HG03442 (cell line): ENCODE measurements at regions not wholly inside any gene's neighbourhood (a gene's known extent, or its start where the extent isn't known, plus 50 kb on each side); places are given as distances from the start of the nearest gene placed in this dataset.
"Not testable (repeated sequence)": the region's sequence is repeated elsewhere in the genome, so short reads cannot be mapped to it uniquely, and the experiment has no call there.

Source experiments
- ATAC-seq: cut with Tn5 transposase; IDR thresholded peaks from one replicate; pipeline ENCODE4 v1.9.1; 2021; ENCODE audit warnings: mild to moderate bottlenecking, moderate library complexity; ENCODE audit not compliant: unreplicated experiment

- ATAC-seq: no peak
These were observed 737.1 kb upstream of the ZWINT start for GRCh38 chr10:57098146-57098545.

- no peak for ATAC-seq
These were observed 735.0 kb upstream of the ZWINT start for GRCh38 chr10:57096044-57096443.

GRCh38 chr10:57094965-57095364, 733.9 kb upstream of the ZWINT start:
- no peak for ATAC-seq

GRCh38 chr10:57094083-57094482, 733.0 kb upstream of the ZWINT start:
- ATAC-seq: no peak

GRCh38 chr10:57053530-57053929, 692.5 kb upstream of the ZWINT start:
- no peak for ATAC-seq

GRCh38 chr10:57049096-57049495, 688.0 kb upstream of the ZWINT start:
- ATAC-seq: no peak

GRCh38 chr10:57038531-57038930, 677.5 kb upstream of the ZWINT start:
- no peak for ATAC-seq

- no peak for ATAC-seq
These were observed 674.3 kb upstream of the ZWINT start for GRCh38 chr10:57035310-57035709.

- not testable (repeated sequence) for ATAC-seq
These were observed 671.2 kb upstream of the ZWINT start for GRCh38 chr10:57032301-57032700.

- ATAC-seq: no peak
These were observed 670.3 kb upstream of the ZWINT start for GRCh38 chr10:57031346-57031745.

GRCh38 chr10:57026307-57026706, 665.2 kb upstream of the ZWINT start:
- ATAC-seq: no peak

- ATAC-seq: no peak
These were observed 662.6 kb upstream of the ZWINT start for GRCh38 chr10:57023626-57024025.

GRCh38 chr10:57018452-57018851, 657.4 kb upstream of the ZWINT start:
- ATAC-seq: no peak

GRCh38 chr10:57017356-57018037, 656.4 kb upstream of the ZWINT start:
- ATAC-seq: no peak

- no peak for ATAC-seq
These were observed 654.7 kb upstream of the ZWINT start for GRCh38 chr10:57015595-57016318.

GRCh38 chr10:57015187-57015586, 654.1 kb upstream of the ZWINT start:
- no peak for ATAC-seq

GRCh38 chr10:57014758-57015157, 653.7 kb upstream of the ZWINT start:
- ATAC-seq: no peak

- no peak for ATAC-seq
These were observed 647.1 kb upstream of the ZWINT start for GRCh38 chr10:57008189-57008588.

- ATAC-seq: no peak
These were observed 630.6 kb upstream of the ZWINT start for GRCh38 chr10:56991591-56992069.

GRCh38 chr10:56975513-56975912, 614.5 kb upstream of the ZWINT start:
- no peak for ATAC-seq

- no peak for ATAC-seq
These were observed 612.7 kb upstream of the ZWINT start for GRCh38 chr10:56973766-56974165.

GRCh38 chr10:56943221-56943755, 582.2 kb upstream of the ZWINT start:
- no peak for ATAC-seq
